GM12892 (cell line): ENCODE measurements at regions not wholly inside any gene's neighbourhood (a gene's known extent, or its start where the extent isn't known, plus 50 kb on each side); places are given as distances from the start of the nearest gene placed in this dataset.

Experiments
- DNase-seq: peaks from one replicate; pipeline ENCODE4 v3.0.0; 2011; ENCODE audit not compliant: insufficient read length
- FAIRE-seq: peaks from 2 replicates; lab custom pipeline; 2011; peaks lifted over from hg19 to GRCh38; lab: Jason Lieb, UNC
- POLR2A ChIP-seq: IDR thresholded peaks from 2 replicates; pipeline ENCODE4 v1.6.1; 2011; ENCODE audit warnings: low read depth, low read length, control low read depth
- POLR2AphosphoS5 ChIP-seq: IDR thresholded peaks from 2 replicates; pipeline ENCODE4 v1.6.1; 2011; ENCODE audit warnings: low read depth, low read length, control low read depth
- TAF1 ChIP-seq: IDR thresholded peaks from 2 replicates; pipeline ENCODE4 v1.6.1; 2011; ENCODE audit warnings: low read depth, mild to moderate bottlenecking, control low read depth, low read length, borderline replicate concordance

GRCh38 chr12:94038605-94039004 is 109.8 kb upstream of the PLXNC1 start:
- no peak for FAIRE-seq
- TF ChIP-seq POLR2A (no peak), TAF1 (no peak), POLR2AphosphoS5 (no peak)
- no peak for DNase-seq

- TF ChIP-seq POLR2A (no peak), TAF1 (no peak), POLR2AphosphoS5 (no peak)
- DNase-seq, result no peak
- no peak for FAIRE-seq
Observed at GRCh38 chr12:94039199-94039840, 109.1 kb upstream of the PLXNC1 start.

- TF ChIP-seq POLR2AphosphoS5 (no peak), TAF1 (no peak), POLR2A (no peak)
- no peak for FAIRE-seq
- no peak for DNase-seq
Observed at GRCh38 chr12:94039914-94040313, 108.5 kb upstream of the PLXNC1 start.

GRCh38 chr12:94041850-94042249 is 106.5 kb upstream of the PLXNC1 start:
- no peak for DNase-seq
- FAIRE-seq, result no peak
- TF ChIP-seq POLR2A (no peak), TAF1 (no peak), POLR2AphosphoS5 (no peak)

- DNase-seq, result no peak
- FAIRE-seq, result no peak
- TF ChIP-seq TAF1, result no peak
- no peak for TF ChIP-seq POLR2A
- TF ChIP-seq POLR2AphosphoS5, result no peak
Observed at GRCh38 chr12:94042321-94042720, 106.1 kb upstream of the PLXNC1 start.

GRCh38 chr12:94046626-94047410 is 101.6 kb upstream of the PLXNC1 start:
- FAIRE-seq (no peak), DNase-seq (no peak)
- TF ChIP-seq POLR2A (no peak), POLR2AphosphoS5 (no peak), TAF1 (no peak)

- FAIRE-seq (peak; percentile 14), DNase-seq (no peak)
- TF ChIP-seq POLR2AphosphoS5 (no peak), POLR2A (no peak), TAF1 (no peak)
Observed at GRCh38 chr12:94047781-94048567, 100.4 kb upstream of the PLXNC1 start.

GRCh38 chr12:94048757-94049156 is 99.6 kb upstream of the PLXNC1 start:
- DNase-seq (no peak), FAIRE-seq (no peak)
- TF ChIP-seq POLR2A (no peak), POLR2AphosphoS5 (no peak), TAF1 (no peak)

GRCh38 chr12:94049718-94050117 is 98.7 kb upstream of the PLXNC1 start:
- no peak for DNase-seq
- no peak for TF ChIP-seq POLR2A
- no peak for TF ChIP-seq TAF1
- no peak for TF ChIP-seq POLR2AphosphoS5
- no peak for FAIRE-seq

- TF ChIP-seq POLR2A (no peak), POLR2AphosphoS5 (no peak), TAF1 (no peak)
- DNase-seq (no peak), FAIRE-seq (no peak)
Observed at GRCh38 chr12:94053676-94054075, 94.7 kb upstream of the PLXNC1 start.

- DNase-seq (no peak), FAIRE-seq (no peak)
- TF ChIP-seq POLR2A, result no peak
- TF ChIP-seq POLR2AphosphoS5, result no peak
- TF ChIP-seq TAF1, result no peak
Observed at GRCh38 chr12:94055528-94055927, 92.8 kb upstream of the PLXNC1 start.
